Cardiac fibroblast (primary cell): ENCODE measurements at regions not wholly inside any gene's neighbourhood (a gene's known extent, or its start where the extent isn't known, plus 50 kb on each side); places are given as distances from the start of the nearest gene placed in this dataset.
"Not testable (repeated sequence)": the region's sequence is repeated elsewhere in the genome, so short reads cannot be mapped to it uniquely, and the experiment has no call there.

Experiments
- DNase-seq, 2 donors: peaks; one replicate each; pipeline versions ENCODE4 v3.0.0 to v3.0.0-alpha.2; 2010; ENCODE audit warnings: low read depth in 2 of 2
- H3K4me3 ChIP-seq, 2 donors: replicated peaks in 1 of 2; 1 replicate in 1 of 2; 2 replicates in 1 of 2; pipeline ENCODE4 v1.5.1; 2011; ENCODE audit warnings: low read depth in 2 of 2, low read length in 2 of 2, mild to moderate bottlenecking in 2 of 2, moderate library complexity in 1 of 2
- TF ChIP-seq, protein P1 (sequence below): IDR thresholded peaks from one replicate; pipeline ENCODE4 v1.5.1; 2011; ENCODE audit warnings: low read depth, mild to moderate bottlenecking, low read length, inconsistent platforms

DNA sequence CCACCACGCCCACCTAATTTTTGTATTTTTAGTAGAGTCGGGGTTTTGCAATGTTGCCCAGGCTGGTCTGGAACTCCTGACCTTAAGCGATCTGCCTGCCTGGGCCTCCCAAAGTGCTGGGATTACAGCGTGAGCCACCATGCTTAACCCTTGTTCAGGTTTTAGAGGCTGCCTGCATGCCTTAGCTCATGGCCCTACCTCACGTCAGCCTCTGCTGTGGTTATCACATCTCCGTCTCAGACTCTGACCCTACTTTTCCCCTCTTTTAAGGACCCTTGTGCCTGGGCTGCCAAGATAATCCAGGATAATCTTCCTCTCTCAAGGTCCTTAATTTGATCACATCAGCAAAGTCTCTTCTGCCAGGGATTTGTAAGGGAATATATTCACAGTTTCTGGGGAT, 98.2 kb upstream of the PMAIP1 start:
- no peak for DNase-seq
- H3K4me3 ChIP-seq: no peak overlapping the region
- TF ChIP-seq, protein P1, sequence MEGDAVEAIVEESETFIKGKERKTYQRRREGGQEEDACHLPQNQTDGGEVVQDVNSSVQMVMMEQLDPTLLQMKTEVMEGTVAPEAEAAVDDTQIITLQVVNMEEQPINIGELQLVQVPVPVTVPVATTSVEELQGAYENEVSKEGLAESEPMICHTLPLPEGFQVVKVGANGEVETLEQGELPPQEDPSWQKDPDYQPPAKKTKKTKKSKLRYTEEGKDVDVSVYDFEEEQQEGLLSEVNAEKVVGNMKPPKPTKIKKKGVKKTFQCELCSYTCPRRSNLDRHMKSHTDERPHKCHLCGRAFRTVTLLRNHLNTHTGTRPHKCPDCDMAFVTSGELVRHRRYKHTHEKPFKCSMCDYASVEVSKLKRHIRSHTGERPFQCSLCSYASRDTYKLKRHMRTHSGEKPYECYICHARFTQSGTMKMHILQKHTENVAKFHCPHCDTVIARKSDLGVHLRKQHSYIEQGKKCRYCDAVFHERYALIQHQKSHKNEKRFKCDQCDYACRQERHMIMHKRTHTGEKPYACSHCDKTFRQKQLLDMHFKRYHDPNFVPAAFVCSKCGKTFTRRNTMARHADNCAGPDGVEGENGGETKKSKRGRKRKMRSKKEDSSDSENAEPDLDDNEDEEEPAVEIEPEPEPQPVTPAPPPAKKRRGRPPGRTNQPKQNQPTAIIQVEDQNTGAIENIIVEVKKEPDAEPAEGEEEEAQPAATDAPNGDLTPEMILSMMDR: no peak

GRCh38 chr18:59800897-59801296, 98.9 kb upstream of the PMAIP1 start:
- TF ChIP-seq, protein P1: no peak
- H3K4me3 ChIP-seq: no peak overlapping the region
- no peak for DNase-seq

GRCh38 chr18:59799383-59800015, 100.3 kb upstream of the PMAIP1 start:
- no peak overlapping the region for H3K4me3 ChIP-seq
- TF ChIP-seq, protein P1: no peak
- peak in 1 of 2 donors; percentile 31 for DNase-seq

- TF ChIP-seq, protein P1: no peak
- no peak for DNase-seq
- H3K4me3 ChIP-seq: no peak overlapping the region
These were observed 98.7 kb upstream of the CCBE1 start for GRCh38 chr18:59795882-59796281.

DNA sequence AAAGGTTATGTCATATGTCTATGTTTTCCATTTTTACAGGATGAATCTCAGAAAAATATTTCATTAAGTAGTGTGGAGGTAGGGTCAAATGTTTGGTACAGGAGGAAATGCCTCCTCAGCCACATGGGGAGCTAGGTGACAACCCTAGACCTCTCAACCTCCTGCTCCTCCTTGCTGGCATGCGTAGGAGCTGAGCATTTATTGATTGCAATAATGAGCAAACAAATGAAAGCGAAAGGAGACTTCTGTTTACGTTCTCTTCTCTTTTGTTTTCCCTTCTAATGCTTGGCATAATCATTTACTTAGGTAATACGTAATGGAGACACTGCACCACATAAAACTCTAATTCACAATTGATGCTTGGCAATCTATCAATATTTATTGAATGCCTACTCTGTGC, 95.1 kb upstream of the CCBE1 start:
- no peak for DNase-seq
- no peak overlapping the region for H3K4me3 ChIP-seq
- TF ChIP-seq, protein P1: no peak

GRCh38 chr18:59790346-59790936, 93.2 kb upstream of the CCBE1 start:
- not testable (repeated sequence) for H3K4me3 ChIP-seq

DNA sequence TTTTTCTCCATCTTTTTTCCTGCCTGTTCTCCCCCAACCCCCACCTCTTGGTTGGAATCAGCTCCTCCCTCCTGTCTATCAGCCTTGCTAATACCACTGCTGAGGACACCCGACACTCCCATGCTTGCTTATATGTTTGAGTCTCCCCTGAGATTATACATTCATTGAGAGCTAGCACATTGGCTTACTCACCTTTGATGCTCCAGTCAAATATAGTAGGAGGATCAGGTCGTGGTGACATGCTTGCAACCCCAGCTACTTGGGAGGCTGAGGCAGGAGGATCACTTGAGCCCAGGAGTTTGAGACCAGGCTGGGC, 91.5 kb upstream of the CCBE1 start:
- TF ChIP-seq, protein P1: no peak
- DNase-seq: peak in 1 of 2 donors; percentile 11

More at GRCh38 chr18:59790346-59790936, 93.2 kb upstream of the CCBE1 start:
- DNase-seq: not testable (repeated sequence)

More for the DNA sequence above, 91.5 kb upstream of the CCBE1 start:
- H3K4me3 ChIP-seq: no peak overlapping the region
